GM12878 (cell line): ENCODE measurements at regions not wholly inside any gene's neighbourhood (a gene's known extent, or its start where the extent isn't known, plus 50 kb on each side); places are given as distances from the start of the nearest gene placed in this dataset.

ENCODE experiments used
- ATAC-seq: fragments of 200-7000 bp; cut with Tn5 transposase; 3 replicates; pipeline ENCODE4 v1.9.1; 2020; ENCODE audit warnings: mild to moderate bottlenecking, moderate library complexity
- BruUV-seq: library from RNA; stranded (reverse); fragments of 400-500 nt; replicated peaks from 2 replicates; lab custom pipeline; 2021; lab: Mats Ljungman, UMichigan
- CTCF ChIA-PET: fragments of 300-600 bp; sonication (Branson Sonifier 250); formaldehyde crosslinking; extraction: SDS; loops from one replicate; lab custom pipeline; 2021; ENCODE audit warnings: inconsistent platforms; lab: Yijun Ruan, JAX
- POLR2A ChIA-PET: fragments of 350-600 bp; formaldehyde crosslinking; extraction: SDS; loops from one replicate; lab custom pipeline; 2021; ENCODE audit warnings: inconsistent platforms; lab: Charles Lee
- RAD21 ChIA-PET: fragments of 300-600 bp; sonication (Branson Sonifier 250); formaldehyde crosslinking; loops from one replicate; lab custom pipeline; 2023; ENCODE audit warnings: antibody characterized with exemption; ENCODE audit not compliant: unreplicated experiment; lab: Charles Lee
- SMC1A ChIA-PET: fragments of 300-600 bp; sonication (Branson Sonifier 250); formaldehyde crosslinking; loops from one replicate; lab custom pipeline; 2023; ENCODE audit not compliant: unreplicated experiment, uncharacterized antibody; lab: Charles Lee
- DNase-seq: peaks from one replicate; pipeline ENCODE4 v3.0.0-alpha.2; 2011; ENCODE audit warnings: low read depth, low spot score
- FAIRE-seq: peaks from 3 replicates; lab custom pipeline; 2011; peaks lifted over from hg19 to GRCh38; lab: Jason Lieb, UNC
- H2AFZ ChIP-seq: 2 replicates; pipeline ENCODE4 v1.6.0; 2011; ENCODE audit warnings: low read depth, low read length, control low read depth; ENCODE audit not compliant: control insufficient read depth
- H3K27ac ChIP-seq: 2 replicates; pipeline ENCODE4 v1.5.1; 2011; ENCODE audit warnings: control low read depth; ENCODE audit not compliant: control insufficient read depth, insufficient read depth
- H3K27me3 ChIP-seq, 2 experiments: replicated peaks in 1 of 2; 2 replicates each; pipeline versions ENCODE4 v1.6.0 to v1.6.1; 2011; ENCODE audit warnings: low read length in 1 of 2; ENCODE audit not compliant: control insufficient read depth in 2 of 2, insufficient read depth in 2 of 2
- H3K36me3 ChIP-seq, 2 experiments: 2 replicates each; pipeline ENCODE4 v1.5.1; 2011; ENCODE audit warnings: low read length in 1 of 2; ENCODE audit not compliant: control insufficient read depth in 2 of 2, insufficient read depth in 2 of 2
- H3K4me1 ChIP-seq: 2 replicates; pipeline ENCODE4 v1.6.1; 2011; ENCODE audit warnings: mild to moderate bottlenecking, low read length, moderate library complexity, mixed read lengths; ENCODE audit not compliant: control insufficient read depth, insufficient read depth
- H3K4me2 ChIP-seq: 2 replicates; pipeline ENCODE4 v1.6.0; 2011; ENCODE audit warnings: control low read depth; ENCODE audit not compliant: control insufficient read depth, insufficient read depth
- H3K4me3 ChIP-seq: fragments of 200-600 bp; sonication (generic); 2 replicates; pipeline ENCODE4 v1.5.1; 2016
- H3K79me2 ChIP-seq: 2 replicates; pipeline ENCODE4 v1.6.0; 2011; ENCODE audit warnings: low read length; ENCODE audit not compliant: control insufficient read depth, insufficient read depth
- H3K9ac ChIP-seq: 2 replicates; pipeline ENCODE4 v1.8.0; 2011; ENCODE audit warnings: low read length, control low read depth, mixed read lengths; ENCODE audit not compliant: control insufficient read depth, insufficient read depth
- H3K9me3 ChIP-seq: replicated peaks from 3 replicates; pipeline ENCODE4 v1.5.1; 2011; ENCODE audit warnings: mild to moderate bottlenecking, low read length; ENCODE audit not compliant: control insufficient read depth, insufficient read depth
- H4K20me1 ChIP-seq: 2 replicates; pipeline ENCODE4 v1.6.0; 2011; ENCODE audit not compliant: control insufficient read depth, insufficient read depth
- CEBPB ChIP-seq, 2 experiments: fragments of 150-350 bp in 1 of 2; IDR thresholded peaks; 2 replicates each; pipeline ENCODE4 v1.6.1; 2012 to 2014; ENCODE audit warnings: low read depth in 2 of 2, low read length in 2 of 2, borderline replicate concordance in 1 of 2, inconsistent platforms in 1 of 2
- CHD4 ChIP-seq: fragments of 200-600 bp; sonication (generic); IDR thresholded peaks from 2 replicates; pipeline ENCODE4 v1.6.1; 2016; ENCODE audit warnings: mild to moderate bottlenecking
- NFIC ChIP-seq: IDR thresholded peaks from 2 replicates; pipeline ENCODE4 v1.6.1; 2012; ENCODE audit warnings: low read depth, mild to moderate bottlenecking, inconsistent platforms, low read length, moderate library complexity
- NFYA ChIP-seq: IDR thresholded peaks from 2 replicates; pipeline ENCODE4 v1.6.1; 2011; ENCODE audit warnings: low read depth, mild to moderate bottlenecking, low read length, improper control_type of control experiment, borderline replicate concordance
- PML ChIP-seq: IDR thresholded peaks from 2 replicates; pipeline ENCODE4 v1.6.1; 2012; ENCODE audit warnings: low read length, inconsistent platforms
- RB1 ChIP-seq: fragments of 450-650 bp; formaldehyde crosslinking; IDR thresholded peaks from 2 replicates; pipeline ENCODE4 v1.6.1; 2017; ENCODE audit warnings: mild to moderate bottlenecking, borderline replicate concordance
- RELA ChIP-seq: fragments of 450-650 bp; IDR thresholded peaks from 2 replicates; pipeline ENCODE4 v1.8.0; 2014; ENCODE audit warnings: borderline replicate concordance; ENCODE audit not compliant: partially characterized antibody
- TCF7 ChIP-seq: IDR thresholded peaks from 2 replicates; pipeline ENCODE4 v1.6.1; 2014; ENCODE audit warnings: antibody characterized with exemption, borderline replicate concordance
- WGBS: methylation state at CpG from one replicate; pipeline ENCODE4 v1.1.6; 2016; ENCODE audit warnings: low lambda C conversion rate; ENCODE audit not compliant: insufficient replicate concordance, insufficient coverage; ENCODE audit errors: missing lambda C conversion rate; 5-methylcytosine and 5-hydroxymethylcytosine counted together
- in situ Hi-C: fragments of 300-500 bp; cut with MboI; formaldehyde crosslinking; loops from 9 replicates; pipeline ENCODE4 v1.14.3; 2018; ENCODE audit warnings: mixed read lengths
- intact Hi-C: fragments of 100-400 bp; cut with micrococcal nuclease; formaldehyde crosslinking; loops from one replicate; pipeline ENCODE4 v1.14.2; 2022; ENCODE audit not compliant: unreplicated experiment
- TF ChIP-seq, protein P1 (sequence below), 3 experiments: IDR thresholded peaks in 2 of 3; conservative IDR thresholded peaks in 1 of 3; 2 replicates each; pipeline ENCODE4 v1.5.1; 2011; ENCODE audit warnings: low read depth in 3 of 3, low read length in 3 of 3, mild to moderate bottlenecking in 3 of 3, control low read depth in 2 of 3, moderate library complexity in 2 of 3, inconsistent platforms in 1 of 3, mixed read lengths in 1 of 3; ENCODE audit not compliant: control insufficient read depth in 2 of 3, insufficient read depth in 1 of 3; ENCODE audit errors: extremely low read depth in 1 of 3
- TF ChIP-seq, protein P2 (sequence below): fragments of 450-650 bp; IDR thresholded peaks from 2 replicates; pipeline ENCODE4 v1.6.1; 2016; ENCODE audit warnings: mild to moderate bottlenecking, moderate library complexity, borderline replicate concordance
- TF ChIP-seq, protein P3 (sequence below): fragments of 450-650 bp; IDR thresholded peaks from 2 replicates; pipeline ENCODE4 v1.6.1; 2018; ENCODE audit warnings: mild to moderate bottlenecking, low read depth, moderate library complexity; ENCODE audit not compliant: partially characterized antibody
- TF ChIP-seq, protein P4 (sequence below): fragments of 450-650 bp; formaldehyde crosslinking; IDR thresholded peaks from 2 replicates; pipeline ENCODE4 v1.4.0; 2022; ENCODE audit warnings: mild to moderate bottlenecking, moderate library complexity

DNA sequence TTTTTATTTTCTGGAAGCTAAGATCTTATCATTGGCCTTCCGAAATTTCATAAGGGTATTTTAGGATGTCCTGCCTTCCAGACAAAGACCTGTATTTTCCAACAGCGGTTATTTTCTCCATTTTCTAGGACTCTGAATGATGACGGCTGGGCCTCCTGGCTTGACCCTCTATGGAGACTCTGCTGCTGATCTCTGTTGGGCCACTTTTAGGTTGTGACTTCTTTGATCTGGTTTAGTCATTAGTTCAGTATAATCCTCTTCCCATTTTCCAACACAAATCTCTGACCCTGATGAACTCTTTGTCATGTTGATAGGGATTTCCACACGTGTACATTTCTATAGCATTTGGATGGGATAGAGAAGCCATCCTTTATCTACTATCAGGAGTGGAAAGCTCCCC, 93.7 kb downstream of the HS1BP3 start:
- ATAC-seq = no peak
- ChIA-PET CTCF (no interaction called here), POLR2A (no interaction called here)
- no peak for TF ChIP-seq CHD4
- TF ChIP-seq, protein P1, sequence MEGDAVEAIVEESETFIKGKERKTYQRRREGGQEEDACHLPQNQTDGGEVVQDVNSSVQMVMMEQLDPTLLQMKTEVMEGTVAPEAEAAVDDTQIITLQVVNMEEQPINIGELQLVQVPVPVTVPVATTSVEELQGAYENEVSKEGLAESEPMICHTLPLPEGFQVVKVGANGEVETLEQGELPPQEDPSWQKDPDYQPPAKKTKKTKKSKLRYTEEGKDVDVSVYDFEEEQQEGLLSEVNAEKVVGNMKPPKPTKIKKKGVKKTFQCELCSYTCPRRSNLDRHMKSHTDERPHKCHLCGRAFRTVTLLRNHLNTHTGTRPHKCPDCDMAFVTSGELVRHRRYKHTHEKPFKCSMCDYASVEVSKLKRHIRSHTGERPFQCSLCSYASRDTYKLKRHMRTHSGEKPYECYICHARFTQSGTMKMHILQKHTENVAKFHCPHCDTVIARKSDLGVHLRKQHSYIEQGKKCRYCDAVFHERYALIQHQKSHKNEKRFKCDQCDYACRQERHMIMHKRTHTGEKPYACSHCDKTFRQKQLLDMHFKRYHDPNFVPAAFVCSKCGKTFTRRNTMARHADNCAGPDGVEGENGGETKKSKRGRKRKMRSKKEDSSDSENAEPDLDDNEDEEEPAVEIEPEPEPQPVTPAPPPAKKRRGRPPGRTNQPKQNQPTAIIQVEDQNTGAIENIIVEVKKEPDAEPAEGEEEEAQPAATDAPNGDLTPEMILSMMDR (IDR thresholded peaks at IDR 0.05 in 2 of 3, conservative IDR thresholded peaks at IDR 0.05 in 1 of 3; ENCODE audit: control insufficient read depth in 2 of 3, extremely low read depth in 1 of 3, insufficient read depth in 1 of 3, low read depth in 3 of 3, low read length in 3 of 3) = no peak
- TF ChIP-seq TCF7 = no peak
- TF ChIP-seq, protein P2, sequence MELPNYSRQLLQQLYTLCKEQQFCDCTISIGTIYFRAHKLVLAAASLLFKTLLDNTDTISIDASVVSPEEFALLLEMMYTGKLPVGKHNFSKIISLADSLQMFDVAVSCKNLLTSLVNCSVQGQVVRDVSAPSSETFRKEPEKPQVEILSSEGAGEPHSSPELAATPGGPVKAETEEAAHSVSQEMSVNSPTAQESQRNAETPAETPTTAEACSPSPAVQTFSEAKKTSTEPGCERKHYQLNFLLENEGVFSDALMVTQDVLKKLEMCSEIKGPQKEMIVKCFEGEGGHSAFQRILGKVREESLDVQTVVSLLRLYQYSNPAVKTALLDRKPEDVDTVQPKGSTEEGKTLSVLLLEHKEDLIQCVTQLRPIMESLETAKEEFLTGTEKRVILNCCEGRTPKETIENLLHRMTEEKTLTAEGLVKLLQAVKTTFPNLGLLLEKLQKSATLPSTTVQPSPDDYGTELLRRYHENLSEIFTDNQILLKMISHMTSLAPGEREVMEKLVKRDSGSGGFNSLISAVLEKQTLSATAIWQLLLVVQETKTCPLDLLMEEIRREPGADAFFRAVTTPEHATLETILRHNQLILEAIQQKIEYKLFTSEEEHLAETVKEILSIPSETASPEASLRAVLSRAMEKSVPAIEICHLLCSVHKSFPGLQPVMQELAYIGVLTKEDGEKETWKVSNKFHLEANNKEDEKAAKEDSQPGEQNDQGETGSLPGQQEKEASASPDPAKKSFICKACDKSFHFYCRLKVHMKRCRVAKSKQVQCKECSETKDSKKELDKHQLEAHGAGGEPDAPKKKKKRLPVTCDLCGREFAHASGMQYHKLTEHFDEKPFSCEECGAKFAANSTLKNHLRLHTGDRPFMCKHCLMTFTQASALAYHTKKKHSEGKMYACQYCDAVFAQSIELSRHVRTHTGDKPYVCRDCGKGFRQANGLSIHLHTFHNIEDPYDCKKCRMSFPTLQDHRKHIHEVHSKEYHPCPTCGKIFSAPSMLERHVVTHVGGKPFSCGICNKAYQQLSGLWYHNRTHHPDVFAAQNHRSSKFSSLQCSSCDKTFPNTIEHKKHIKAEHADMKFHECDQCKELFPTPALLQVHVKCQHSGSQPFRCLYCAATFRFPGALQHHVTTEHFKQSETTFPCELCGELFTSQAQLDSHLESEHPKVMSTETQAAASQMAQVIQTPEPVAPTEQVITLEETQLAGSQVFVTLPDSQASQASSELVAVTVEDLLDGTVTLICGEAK = no peak
- TF ChIP-seq NFIC = no peak
- no peak for TF ChIP-seq CEBPB (IDR thresholded peaks at IDR 0.05; ENCODE audit: borderline replicate concordance in 1 of 2, low read depth in 2 of 2, low read length in 2 of 2)
- TF ChIP-seq PML = no peak
- TF ChIP-seq, protein P3, sequence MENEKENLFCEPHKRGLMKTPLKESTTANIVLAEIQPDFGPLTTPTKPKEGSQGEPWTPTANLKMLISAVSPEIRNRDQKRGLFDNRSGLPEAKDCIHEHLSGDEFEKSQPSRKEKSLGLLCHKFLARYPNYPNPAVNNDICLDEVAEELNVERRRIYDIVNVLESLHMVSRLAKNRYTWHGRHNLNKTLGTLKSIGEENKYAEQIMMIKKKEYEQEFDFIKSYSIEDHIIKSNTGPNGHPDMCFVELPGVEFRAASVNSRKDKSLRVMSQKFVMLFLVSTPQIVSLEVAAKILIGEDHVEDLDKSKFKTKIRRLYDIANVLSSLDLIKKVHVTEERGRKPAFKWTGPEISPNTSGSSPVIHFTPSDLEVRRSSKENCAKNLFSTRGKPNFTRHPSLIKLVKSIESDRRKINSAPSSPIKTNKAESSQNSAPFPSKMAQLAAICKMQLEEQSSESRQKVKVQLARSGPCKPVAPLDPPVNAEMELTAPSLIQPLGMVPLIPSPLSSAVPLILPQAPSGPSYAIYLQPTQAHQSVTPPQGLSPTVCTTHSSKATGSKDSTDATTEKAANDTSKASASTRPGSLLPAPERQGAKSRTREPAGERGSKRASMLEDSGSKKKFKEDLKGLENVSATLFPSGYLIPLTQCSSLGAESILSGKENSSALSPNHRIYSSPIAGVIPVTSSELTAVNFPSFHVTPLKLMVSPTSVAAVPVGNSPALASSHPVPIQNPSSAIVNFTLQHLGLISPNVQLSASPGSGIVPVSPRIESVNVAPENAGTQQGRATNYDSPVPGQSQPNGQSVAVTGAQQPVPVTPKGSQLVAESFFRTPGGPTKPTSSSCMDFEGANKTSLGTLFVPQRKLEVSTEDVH = no peak
- no peak for TF ChIP-seq RB1
- TF ChIP-seq, protein P4, sequence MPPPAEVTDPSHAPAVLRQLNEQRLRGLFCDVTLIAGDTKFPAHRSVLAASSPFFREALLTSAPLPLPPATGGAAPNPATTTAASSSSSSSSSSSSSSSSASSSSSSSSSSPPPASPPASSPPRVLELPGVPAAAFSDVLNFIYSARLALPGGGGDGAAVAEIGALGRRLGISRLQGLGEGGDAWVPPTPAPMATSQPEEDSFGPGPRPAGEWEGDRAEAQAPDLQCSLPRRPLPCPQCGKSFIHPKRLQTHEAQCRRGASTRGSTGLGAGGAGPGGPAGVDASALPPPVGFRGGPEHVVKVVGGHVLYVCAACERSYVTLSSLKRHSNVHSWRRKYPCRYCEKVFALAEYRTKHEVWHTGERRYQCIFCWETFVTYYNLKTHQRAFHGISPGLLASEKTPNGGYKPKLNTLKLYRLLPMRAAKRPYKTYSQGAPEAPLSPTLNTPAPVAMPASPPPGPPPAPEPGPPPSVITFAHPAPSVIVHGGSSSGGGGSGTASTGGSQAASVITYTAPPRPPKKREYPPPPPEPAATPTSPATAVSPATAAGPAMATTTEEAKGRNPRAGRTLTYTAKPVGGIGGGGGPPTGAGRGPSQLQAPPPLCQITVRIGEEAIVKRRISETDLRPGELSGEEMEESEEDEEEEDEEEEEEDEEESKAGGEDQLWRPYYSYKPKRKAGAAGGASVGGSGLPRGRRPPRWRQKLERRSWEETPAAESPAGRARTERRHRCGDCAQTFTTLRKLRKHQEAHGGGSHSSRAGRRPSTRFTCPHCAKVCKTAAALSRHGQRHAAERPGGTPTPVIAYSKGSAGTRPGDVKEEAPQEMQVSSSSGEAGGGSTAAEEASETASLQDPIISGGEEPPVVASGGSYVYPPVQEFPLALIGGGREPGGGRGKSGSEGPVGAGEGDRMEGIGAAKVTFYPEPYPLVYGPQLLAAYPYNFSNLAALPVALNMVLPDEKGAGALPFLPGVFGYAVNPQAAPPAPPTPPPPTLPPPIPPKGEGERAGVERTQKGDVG (CRISPR knock-in tag) = no peak
- TF ChIP-seq NFYA = no peak
- no peak for TF ChIP-seq RELA

More for the DNA sequence above, 93.7 kb downstream of the HS1BP3 start:
- H3K27me3 ChIP-seq = peaks cover 0 to 2% of the 10 kb centered on the region in 2 experiments; a peak in 2 of 4 replicates
- intact Hi-C loops (no loop called here), in situ Hi-C loops (no loop called here)
- no TSS peak for BruUV-seq
- ChIA-PET SMC1A (no interaction called here), RAD21 (no interaction called here)
- no peaks in the 10 kb centered on the region for H3K9me3 ChIP-seq
- no peak overlapping the region for H3K4me2 ChIP-seq
- FAIRE-seq (no peak), DNase-seq (no peak)
- H3K27ac ChIP-seq = no peak overlapping the region
- no peak overlapping the region for H2AFZ ChIP-seq
- H4K20me1 ChIP-seq = no peaks in the 10 kb centered on the region
- no peak overlapping the region for H3K9ac ChIP-seq
- no peak overlapping the region for H3K4me3 ChIP-seq
- H3K36me3 ChIP-seq = no peaks in the 10 kb centered on the region
- no peaks in the 10 kb centered on the region for H3K79me2 ChIP-seq
- 58% methylated on average over 4 of the region's 4 CpGs for WGBS
- H3K4me1 ChIP-seq = no peaks in the 10 kb centered on the region; the same call in 1 of the 2 replicates
